GM23248 (cell line): ENCODE measurements at regions not wholly inside any gene's neighbourhood (a gene's known extent, or its start where the extent isn't known, plus 50 kb on each side); places are given as distances from the start of the nearest gene placed in this dataset.

Experiments used
- EZH2 ChIP-seq: fragments of 200-600 bp; sonication (generic); IDR thresholded peaks from 2 replicates; pipeline ENCODE4 v1.6.1; 2018; ENCODE audit warnings: antibody characterized with exemption, mild to moderate bottlenecking; ENCODE audit not compliant: insufficient read depth, poor library complexity, severe bottlenecking
- EZH2phosphoT487 ChIP-seq: fragments of 200-600 bp; sonication (generic); IDR thresholded peaks from 2 replicates; pipeline ENCODE4 v1.6.1; 2018; ENCODE audit warnings: antibody characterized with exemption, moderate library complexity, mild to moderate bottlenecking, low read depth; ENCODE audit not compliant: insufficient read depth

- TF ChIP-seq EZH2 = no peak
- TF ChIP-seq EZH2phosphoT487 = no peak
Observed at GRCh38 chr4:74527049-74527448, 82.1 kb downstream of the AREG start.
